ENCODE measurements at regions not wholly inside any gene's neighbourhood (a gene's known extent, or its start where the extent isn't known, plus 50 kb on each side); places are given as distances from the start of the nearest gene placed in this dataset.

DNA sequence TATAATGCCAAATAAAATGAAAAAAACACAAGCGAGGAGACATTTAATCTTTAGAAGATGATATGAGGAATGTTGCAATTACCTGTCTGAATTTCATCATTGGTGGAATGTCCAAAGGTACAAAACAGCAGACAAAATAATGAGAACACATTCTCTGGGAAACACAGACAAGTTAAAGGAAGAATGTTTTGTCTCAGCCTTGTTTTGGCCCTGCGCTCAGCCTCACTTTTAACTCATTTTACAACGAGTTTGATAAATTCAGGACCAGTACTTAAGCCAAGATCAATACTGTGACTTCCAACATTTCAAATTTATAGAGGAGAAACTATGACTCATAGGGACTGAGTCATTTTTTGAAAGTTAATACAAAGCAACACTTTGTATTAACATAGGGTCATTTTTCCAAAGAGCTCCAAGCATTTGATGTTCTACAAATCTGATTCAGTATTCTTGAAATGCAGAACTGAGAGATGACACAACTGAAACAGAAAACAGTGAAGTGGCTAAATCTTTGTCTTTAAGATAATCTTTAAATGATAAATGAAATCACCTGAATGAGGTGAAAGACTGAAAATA is 833.2 kb upstream of the CHAC2 start:
- TF ChIP-seq, protein P1, sequence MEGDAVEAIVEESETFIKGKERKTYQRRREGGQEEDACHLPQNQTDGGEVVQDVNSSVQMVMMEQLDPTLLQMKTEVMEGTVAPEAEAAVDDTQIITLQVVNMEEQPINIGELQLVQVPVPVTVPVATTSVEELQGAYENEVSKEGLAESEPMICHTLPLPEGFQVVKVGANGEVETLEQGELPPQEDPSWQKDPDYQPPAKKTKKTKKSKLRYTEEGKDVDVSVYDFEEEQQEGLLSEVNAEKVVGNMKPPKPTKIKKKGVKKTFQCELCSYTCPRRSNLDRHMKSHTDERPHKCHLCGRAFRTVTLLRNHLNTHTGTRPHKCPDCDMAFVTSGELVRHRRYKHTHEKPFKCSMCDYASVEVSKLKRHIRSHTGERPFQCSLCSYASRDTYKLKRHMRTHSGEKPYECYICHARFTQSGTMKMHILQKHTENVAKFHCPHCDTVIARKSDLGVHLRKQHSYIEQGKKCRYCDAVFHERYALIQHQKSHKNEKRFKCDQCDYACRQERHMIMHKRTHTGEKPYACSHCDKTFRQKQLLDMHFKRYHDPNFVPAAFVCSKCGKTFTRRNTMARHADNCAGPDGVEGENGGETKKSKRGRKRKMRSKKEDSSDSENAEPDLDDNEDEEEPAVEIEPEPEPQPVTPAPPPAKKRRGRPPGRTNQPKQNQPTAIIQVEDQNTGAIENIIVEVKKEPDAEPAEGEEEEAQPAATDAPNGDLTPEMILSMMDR (IDR thresholded peaks at IDR 0.05; ENCODE audit: insufficient read depth, low read length, poor library complexity, severe bottlenecking): no peak
- no peak for TF ChIP-seq EZH2phosphoT487 (conservative IDR thresholded peaks at IDR 0.05; ENCODE audit: low read length)

Measured in SU-DHL-6 (cell line).